NCI-H2196 (cell line): ENCODE measurements at regions not wholly inside any gene's neighbourhood (a gene's known extent, or its start where the extent isn't known, plus 50 kb on each side); places are given as distances from the start of the nearest gene placed in this dataset.

Experiments
- DNase-seq: peaks from one replicate; lab custom pipeline; 2025; ENCODE audit not compliant: unreplicated experiment; lab: John Stamatoyannopoulos, UW

- DNase-seq, result no peak
These were observed 503.4 kb downstream of the PLXNA4 start for GRCh38 chr7:132072873-132073272.

GRCh38 chr7:132072165-132072564, 504.1 kb downstream of the PLXNA4 start:
- no peak for DNase-seq

GRCh38 chr7:132069306-132069705, 507.0 kb downstream of the PLXNA4 start:
- DNase-seq, result no peak

DNA sequence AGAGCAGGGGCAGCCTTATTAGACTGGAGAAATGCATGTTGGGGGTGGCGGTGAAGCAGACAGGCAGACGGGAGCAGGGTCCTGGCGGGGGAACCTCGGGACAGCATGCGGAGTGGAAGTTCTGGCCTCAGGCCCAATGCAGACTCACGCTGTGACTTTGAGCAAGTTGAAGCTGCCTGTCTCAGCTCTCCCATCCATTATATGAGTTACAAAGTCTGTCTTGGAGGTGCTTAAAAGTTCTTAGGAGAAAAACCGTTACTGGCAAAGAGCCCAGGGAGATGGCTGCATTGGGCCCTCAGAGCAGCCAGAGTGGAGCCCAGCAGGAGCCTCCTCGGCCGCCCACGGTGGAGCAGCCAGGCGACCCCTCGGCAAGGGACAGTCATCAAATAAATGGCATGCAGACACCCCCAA, 509.5 kb downstream of the PLXNA4 start:
- no peak for DNase-seq

DNA sequence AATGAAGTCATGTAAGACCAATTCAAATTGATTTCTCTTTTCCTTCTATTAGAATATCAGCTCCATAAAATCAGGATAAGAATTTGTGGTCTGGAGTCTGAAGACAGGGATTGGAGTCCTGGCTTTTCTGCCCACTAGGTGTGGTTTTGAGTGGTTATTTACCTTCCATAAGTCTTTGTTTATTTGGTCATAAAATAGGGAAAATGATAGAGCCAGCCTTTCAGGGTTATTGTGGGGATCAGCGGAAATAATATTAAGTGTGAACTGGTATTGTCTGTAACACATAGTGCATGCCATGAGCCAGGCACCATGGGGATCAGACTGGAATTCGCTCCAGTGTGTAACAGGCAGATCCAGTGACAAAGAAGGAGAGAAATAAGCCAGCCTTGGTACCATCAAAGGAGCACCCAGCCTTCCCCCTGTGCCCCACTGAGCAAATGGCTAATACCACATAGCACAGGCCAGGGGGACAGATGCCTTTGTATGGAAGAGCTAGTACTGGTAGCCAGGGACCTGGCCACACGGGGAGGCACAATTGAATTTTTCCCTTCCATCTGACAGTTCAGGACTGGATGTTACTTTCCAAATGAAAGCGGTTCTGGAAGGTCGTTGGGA, 509.7 kb upstream of the PODXL start:
- DNase-seq, result no peak

DNA sequence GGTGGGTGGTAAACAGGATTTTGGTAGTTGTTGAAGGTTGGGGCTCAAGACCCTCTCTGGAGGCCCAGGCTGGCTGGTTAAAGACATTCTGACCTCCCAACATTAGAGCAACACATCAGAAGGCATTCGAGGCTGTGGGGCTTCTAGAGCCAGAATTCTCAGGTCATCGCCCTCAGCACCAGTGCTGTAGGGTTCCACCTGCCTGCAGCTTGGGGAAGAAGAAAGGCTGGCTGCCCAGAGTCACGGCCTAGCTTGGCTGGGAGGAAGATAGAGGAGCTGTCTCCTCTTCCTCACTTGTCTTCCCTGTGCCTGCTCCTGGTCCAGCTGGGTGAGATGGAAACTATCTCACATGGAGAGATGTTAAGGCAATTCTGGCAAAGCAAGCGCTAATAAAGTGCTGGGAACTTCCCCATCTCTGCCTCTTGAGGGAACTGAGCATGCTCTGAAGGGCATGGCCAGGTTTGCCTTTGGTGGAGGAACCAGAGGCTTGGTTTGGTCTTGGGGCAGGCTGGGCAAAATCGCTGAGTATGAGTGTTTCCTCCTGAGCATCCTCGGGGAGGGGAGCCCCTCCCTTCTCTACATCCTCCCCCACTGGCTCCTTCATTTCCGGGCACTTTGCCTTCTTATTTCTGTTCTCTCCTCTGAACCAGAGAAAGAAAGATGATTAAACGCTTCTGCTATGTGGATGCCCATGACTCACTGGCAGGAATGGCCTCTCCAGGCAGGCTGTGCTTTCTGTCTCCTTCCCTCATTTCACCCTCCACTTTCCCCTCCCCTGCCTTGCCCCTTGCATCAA, 509.0 kb upstream of the PODXL start:
- DNase-seq, result no peak

GRCh38 chr7:132063800-132064199, 507.4 kb upstream of the PODXL start:
- DNase-seq, result no peak

DNA sequence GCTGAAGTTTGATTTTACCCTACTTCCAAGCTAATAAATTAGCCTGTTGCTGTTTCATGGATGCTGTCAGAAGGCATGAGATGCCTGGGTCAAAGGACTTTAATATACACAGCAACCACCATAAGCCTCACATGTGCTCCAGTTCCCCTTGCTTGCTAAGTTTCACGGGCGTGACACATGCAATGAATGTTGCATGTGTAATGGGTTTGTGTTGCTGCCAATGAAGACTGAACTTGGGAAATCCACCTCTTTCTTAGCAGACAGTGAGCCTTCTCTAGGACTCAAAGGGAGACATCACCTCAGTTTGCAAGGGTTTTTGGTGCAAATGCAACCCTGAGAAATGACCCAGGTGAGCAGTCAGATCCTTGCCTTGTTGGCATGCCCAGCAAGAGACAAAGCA, 505.5 kb upstream of the PODXL start:
- DNase-seq, result no peak

GRCh38 chr7:132059141-132059540, 502.7 kb upstream of the PODXL start:
- DNase-seq, result no peak

DNA sequence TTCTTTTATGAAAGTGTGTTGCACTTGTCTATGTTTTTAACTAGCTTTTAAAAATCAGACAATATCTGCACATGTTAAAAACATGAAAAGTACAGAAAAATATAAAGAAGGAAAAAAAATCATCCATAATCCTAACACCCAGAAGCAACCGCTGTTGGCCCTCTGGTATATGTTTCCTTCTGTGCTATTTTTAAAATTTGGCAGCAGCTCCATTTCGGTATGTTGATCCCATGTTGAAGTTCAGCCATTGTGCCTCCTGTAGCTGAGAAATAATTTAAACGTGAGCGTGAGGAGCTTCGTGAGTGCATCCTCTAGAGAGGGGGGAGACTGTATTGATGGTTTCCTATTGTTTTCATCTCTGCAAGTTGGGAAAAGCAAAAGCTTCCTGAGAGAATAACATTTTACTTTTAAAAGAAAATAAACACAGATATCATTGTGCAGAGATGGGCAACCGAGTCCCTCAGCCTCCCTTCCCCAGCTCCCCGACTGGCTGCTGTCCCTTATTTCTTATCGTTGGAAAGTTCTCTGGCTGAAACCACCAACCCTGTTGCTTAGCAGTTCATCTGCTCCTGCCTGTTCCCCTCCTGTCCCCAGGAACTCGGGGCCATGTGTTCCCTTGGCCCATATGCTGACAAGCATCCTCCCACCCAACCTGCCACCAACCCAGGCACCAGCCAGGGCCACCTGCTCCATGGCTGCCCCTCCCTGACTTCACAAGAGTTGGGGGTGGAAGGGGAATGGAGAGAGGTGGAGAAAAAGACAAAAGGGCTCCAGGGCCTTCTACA, 499.1 kb upstream of the PODXL start:
- DNase-seq, result no peak

GRCh38 chr7:132053871-132054270, 497.4 kb upstream of the PODXL start:
- DNase-seq, result no peak

- no peak for DNase-seq
These were observed 494.9 kb upstream of the PODXL start for GRCh38 chr7:132051311-132051710.

DNA sequence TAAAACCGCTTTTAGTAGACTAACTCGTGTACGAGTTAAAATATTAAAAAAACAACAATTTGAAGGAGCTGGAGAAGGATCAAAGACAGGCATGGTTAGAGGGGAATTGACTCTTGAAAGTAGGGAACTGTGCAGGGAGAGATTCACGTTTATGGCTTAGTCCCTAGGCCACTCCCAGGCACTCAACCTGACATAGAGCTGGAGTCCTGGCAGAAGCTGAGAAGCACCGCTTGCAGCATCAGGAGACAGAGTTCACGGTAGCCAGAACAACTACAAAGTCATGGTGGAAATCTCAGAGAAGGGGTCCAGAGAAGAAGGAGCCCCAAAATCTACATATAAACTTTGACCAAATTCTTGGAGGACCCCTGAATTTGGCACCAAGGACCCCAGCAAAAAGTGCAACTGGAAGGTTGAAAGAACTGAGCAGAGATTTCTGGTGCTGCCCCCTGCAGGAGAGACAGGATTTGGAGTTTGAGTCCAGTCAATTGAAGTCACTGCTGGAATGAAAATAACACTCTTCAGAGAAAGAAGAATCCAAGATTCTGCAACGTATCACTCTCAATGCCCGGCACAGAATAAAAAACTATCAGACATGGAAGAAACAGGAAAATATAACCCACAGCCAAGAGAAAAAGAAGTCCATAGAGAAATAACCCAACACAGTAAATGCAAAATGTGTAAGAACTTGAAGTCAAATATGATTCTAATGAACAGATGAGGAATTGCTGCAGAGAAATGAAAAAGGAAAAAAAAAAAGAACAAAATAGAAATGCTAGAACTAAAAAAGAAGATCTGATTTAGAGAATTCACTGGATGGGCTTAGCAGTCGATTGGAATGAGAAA, 493.3 kb upstream of the PODXL start:
- DNase-seq, result no peak

GRCh38 chr7:132045481-132045980, 489.1 kb upstream of the PODXL start:
- DNase-seq, result no peak

- no peak for DNase-seq
These were observed 488.6 kb upstream of the PODXL start for GRCh38 chr7:132045002-132045401.

- no peak for DNase-seq
These were observed 487.8 kb upstream of the PODXL start for GRCh38 chr7:132044247-132044646.

- DNase-seq, result no peak
These were observed 484.7 kb upstream of the PODXL start for GRCh38 chr7:132041108-132041507.

DNA sequence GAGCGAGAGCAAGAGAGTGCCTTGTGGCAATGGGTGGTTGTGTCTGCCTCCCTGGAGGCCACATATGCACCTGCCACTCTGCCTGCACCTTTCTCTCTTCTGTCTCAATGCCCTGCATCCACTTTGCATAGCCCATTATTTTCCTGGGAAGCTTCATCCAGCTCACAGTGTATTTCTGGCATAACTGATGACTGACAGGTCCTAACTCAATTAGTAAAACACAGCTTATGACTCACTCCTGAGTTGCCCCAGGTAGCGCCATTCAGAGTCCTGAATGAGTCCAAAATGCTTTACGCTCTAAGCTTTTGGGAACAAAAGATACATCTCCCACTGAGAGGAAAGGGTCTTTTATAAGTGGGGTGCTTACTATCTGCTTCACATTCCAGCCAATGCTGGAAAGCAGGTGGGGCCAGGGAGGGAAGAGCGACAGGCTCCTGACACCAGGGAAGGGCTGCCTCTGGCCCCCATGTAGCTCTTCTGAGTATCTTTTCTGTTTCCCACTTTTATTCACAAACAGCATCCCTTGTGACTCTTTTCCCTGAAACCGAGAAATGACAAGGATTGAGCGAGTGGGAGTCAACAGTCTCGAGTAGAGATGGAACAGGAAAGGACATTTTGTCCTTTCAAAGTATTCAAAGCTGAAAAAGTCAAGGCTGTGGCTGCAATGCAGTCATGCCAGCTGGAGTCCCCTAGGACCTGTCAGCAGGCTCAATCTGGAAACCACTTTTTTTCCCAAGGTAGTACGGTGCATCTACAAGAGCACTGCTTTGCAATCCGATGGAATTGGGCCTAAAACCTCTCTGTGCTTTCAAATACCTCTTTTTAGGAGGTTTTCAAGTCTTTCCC, 479.3 kb upstream of the PODXL start:
- no peak for DNase-seq

DNA sequence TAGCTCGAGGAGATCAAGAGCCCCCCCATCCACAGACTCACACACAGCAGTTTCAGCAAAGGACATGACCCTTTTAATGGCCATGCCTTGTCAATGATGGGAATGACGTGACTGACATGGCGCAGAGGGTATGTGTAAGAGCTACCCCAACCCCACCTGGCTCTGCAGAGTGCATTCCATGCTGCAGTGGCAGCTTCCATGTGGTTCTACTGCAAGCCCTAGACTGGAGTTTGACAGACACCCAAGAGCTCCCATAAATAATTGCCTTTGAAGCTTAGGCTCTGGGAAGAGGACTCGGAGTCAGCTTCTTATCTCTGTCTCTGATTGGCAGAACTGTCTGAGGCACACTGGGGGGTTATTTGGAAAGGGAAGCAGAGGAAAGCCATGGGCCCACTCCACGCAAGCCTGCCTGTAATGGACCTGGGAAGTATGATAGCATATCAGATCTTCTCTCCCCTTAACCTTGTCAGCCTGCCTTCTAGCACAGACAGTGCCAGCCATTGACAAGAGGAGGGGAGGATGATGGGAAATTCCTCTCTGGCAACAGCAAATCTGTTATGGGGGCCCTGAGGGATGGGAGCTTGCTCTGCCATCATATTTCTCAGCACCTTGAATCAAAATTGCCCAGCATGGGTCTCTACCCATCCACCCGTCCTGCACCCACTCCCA, 478.5 kb upstream of the PODXL start:
- DNase-seq, result no peak
